CD14-positive monocyte (primary cell): ENCODE measurements at regions not wholly inside any gene's neighbourhood (a gene's known extent, or its start where the extent isn't known, plus 50 kb on each side); places are given as distances from the start of the nearest gene placed in this dataset.
"Not testable (repeated sequence)": the region's sequence is repeated elsewhere in the genome, so short reads cannot be mapped to it uniquely, and the experiment has no call there.

ENCODE experiments used
- DNase-seq, 3 donors: peaks; one replicate each; pipeline ENCODE4 v3.0.0-alpha.2; 2011 to 2022
- H2AFZ ChIP-seq: 2 replicates; pipeline ENCODE4 v1.6.0; 2012; ENCODE audit warnings: mild to moderate bottlenecking, low read depth, low read length, inconsistent platforms; ENCODE audit not compliant: insufficient read depth, poor library complexity, severe bottlenecking
- H3K27ac ChIP-seq, 2 donors: 1 replicate in 1 of 2; 2 replicates in 1 of 2; pipeline ENCODE4 v1.5.1; 2012 to 2013; ENCODE audit warnings: low read length in 2 of 2, control low read depth in 1 of 2, inconsistent platforms in 1 of 2, low read depth in 1 of 2, mild to moderate bottlenecking in 1 of 2
- H3K27me3 ChIP-seq, 2 donors: one replicate each; pipeline versions ENCODE4 v1.6.0 to v1.6.1; 2011 to 2013; ENCODE audit warnings: low read length in 2 of 2; ENCODE audit not compliant: control insufficient read depth in 2 of 2, insufficient read depth in 2 of 2
- H3K36me3 ChIP-seq, 2 donors: replicated peaks in 1 of 2; 1 replicate in 1 of 2; 2 replicates in 1 of 2; pipeline versions ENCODE4 v1.5.1 to v1.6.1; 2012 to 2013; ENCODE audit warnings: low read length in 2 of 2, control low read depth in 1 of 2, inconsistent platforms in 1 of 2, mild to moderate bottlenecking in 1 of 2; ENCODE audit not compliant: insufficient read depth in 2 of 2, control insufficient read depth in 1 of 2
- H3K4me1 ChIP-seq, 2 donors: 1 replicate in 1 of 2; 2 replicates in 1 of 2; pipeline versions ENCODE4 v1.5.1 to v1.6.1; 2012 to 2013; ENCODE audit warnings: low read length in 2 of 2, control low read depth in 1 of 2, inconsistent platforms in 1 of 2, mild to moderate bottlenecking in 1 of 2, moderate library complexity in 1 of 2; ENCODE audit not compliant: insufficient read depth in 2 of 2, control insufficient read depth in 1 of 2
- H3K4me2 ChIP-seq: replicated peaks from 2 replicates; pipeline ENCODE3; 2012; ENCODE audit warnings: low read length, moderate library complexity, mild to moderate bottlenecking; ENCODE audit not compliant: poor library complexity, severe bottlenecking; ENCODE audit errors: extremely low read depth
- H3K4me3 ChIP-seq, 3 experiments: fragments of 200-600 bp in 1 of 3; sonication (generic) in 1 of 3; replicated peaks in 1 of 3; 1 replicate in 2 of 3; 2 replicates in 1 of 3; pipeline ENCODE4 v1.5.1; 2011 to 2013; ENCODE audit warnings: low read length in 3 of 3, mild to moderate bottlenecking in 3 of 3, control low read depth in 2 of 3, low read depth in 2 of 3, inconsistent platforms in 1 of 3, moderate library complexity in 1 of 3
- H3K79me2 ChIP-seq: 2 replicates; pipeline ENCODE4 v1.6.0; 2012; ENCODE audit warnings: mild to moderate bottlenecking, control low read depth, inconsistent platforms, low read length, moderate library complexity; ENCODE audit not compliant: insufficient read depth
- H3K9ac ChIP-seq: 2 replicates; pipeline ENCODE4 v1.6.0; 2017; ENCODE audit warnings: low read length, mild to moderate bottlenecking; ENCODE audit not compliant: insufficient read depth, poor library complexity, severe bottlenecking
- H3K9me3 ChIP-seq, 2 donors: replicated peaks in 1 of 2; 1 replicate in 1 of 2; 2 replicates in 1 of 2; pipeline versions ENCODE4 v1.5.1 to v1.6.1; 2012 to 2013; ENCODE audit warnings: low read length in 2 of 2, control low read depth in 1 of 2; ENCODE audit not compliant: control insufficient read depth in 1 of 2, insufficient read depth in 1 of 2
- H4K20me1 ChIP-seq: 2 replicates; pipeline ENCODE4 v1.6.0; 2012; ENCODE audit warnings: mild to moderate bottlenecking, low read length, control low read depth, moderate library complexity; ENCODE audit not compliant: insufficient read depth
- H3K27ac Mint-ChIP-seq, 7 donors: one replicate each; pipeline ENCODE4 v1.8.0; 2020; ENCODE audit warnings: mild to moderate bottlenecking in 7 of 7, mixed read lengths in 7 of 7, moderate library complexity in 6 of 7, inconsistent platforms in 2 of 7
- H3K27me3 Mint-ChIP-seq, 3 donors: one replicate each; pipeline ENCODE4 v1.8.0; 2021 to 2022; ENCODE audit warnings: low read depth in 3 of 3, mild to moderate bottlenecking in 3 of 3, mixed read lengths in 3 of 3, moderate library complexity in 3 of 3, inconsistent platforms in 1 of 3
- H3K36me3 Mint-ChIP-seq, 2 donors: one replicate each; pipeline ENCODE4 v1.8.0; 2020; ENCODE audit warnings: mixed read lengths in 2 of 2, inconsistent platforms in 1 of 2, mild to moderate bottlenecking in 1 of 2
- H3K4me1 Mint-ChIP-seq: one replicate; pipeline ENCODE4 v1.8.0; 2020; ENCODE audit warnings: mild to moderate bottlenecking, mixed read lengths
- H3K4me3 Mint-ChIP-seq, 2 donors: one replicate each; pipeline ENCODE4 v1.8.0; 2020; ENCODE audit warnings: mild to moderate bottlenecking in 2 of 2, mixed read lengths in 2 of 2, moderate library complexity in 1 of 2
- H3K9me3 Mint-ChIP-seq, 7 donors: one replicate each; pipeline ENCODE4 v1.8.0; 2020 to 2022; ENCODE audit warnings: mixed read lengths in 7 of 7, mild to moderate bottlenecking in 6 of 7, moderate library complexity in 6 of 7, inconsistent platforms in 2 of 7
- WGBS: methylation state at CpG from one replicate; pipeline ENCODE4 v1.1.5; 2013; ENCODE audit warnings: missing lambda C conversion rate; ENCODE audit not compliant: insufficient coverage; 5-methylcytosine and 5-hydroxymethylcytosine counted together
- intact Hi-C, 2 donors: fragments of 100-400 bp; cut with micrococcal nuclease; formaldehyde crosslinking; loops; one replicate each; pipeline versions ENCODE4 v1.15.0 to v1.15.1; 2023

GRCh38 chr4:189703000-189703399, 237.7 kb upstream of the FRG1 start:
- H3K79me2 ChIP-seq, H3K27me3 ChIP-seq, H3K4me3 ChIP-seq, intact Hi-C loops, DNase-seq, H3K9ac ChIP-seq, H3K9me3 ChIP-seq, H3K4me3 Mint-ChIP-seq, H3K4me2 ChIP-seq, H3K9me3 Mint-ChIP-seq, H3K27ac ChIP-seq, H3K27me3 Mint-ChIP-seq, H4K20me1 ChIP-seq, H3K4me1 Mint-ChIP-seq, H3K36me3 ChIP-seq, H3K36me3 Mint-ChIP-seq, H3K27ac Mint-ChIP-seq, H2AFZ ChIP-seq, H3K4me1 ChIP-seq: not testable (repeated sequence)
- no CpG with 5 or more reads among the region's 3 CpGs for WGBS

- H4K20me1 ChIP-seq, DNase-seq, intact Hi-C loops, H3K9me3 ChIP-seq, H3K27ac Mint-ChIP-seq, H3K27ac ChIP-seq, H3K79me2 ChIP-seq, H3K36me3 Mint-ChIP-seq, H3K4me3 ChIP-seq, H3K27me3 Mint-ChIP-seq, H3K36me3 ChIP-seq, H3K4me2 ChIP-seq, H3K4me3 Mint-ChIP-seq, H3K9ac ChIP-seq, H3K4me1 ChIP-seq, H2AFZ ChIP-seq, H3K4me1 Mint-ChIP-seq, H3K27me3 ChIP-seq: not testable (repeated sequence)
- no CpG with 5 or more reads among the region's 4 CpGs for WGBS
- peaks cover 0 to 11% (median 4%) of the 10 kb centered on the region in 7 donors for H3K9me3 Mint-ChIP-seq
Observed at GRCh38 chr4:189706821-189707220, 233.9 kb upstream of the FRG1 start.

- H3K4me1 ChIP-seq, H3K4me2 ChIP-seq, DNase-seq, H3K36me3 ChIP-seq, H3K9me3 ChIP-seq, H3K36me3 Mint-ChIP-seq, H2AFZ ChIP-seq, H3K4me1 Mint-ChIP-seq, H3K9ac ChIP-seq, H3K79me2 ChIP-seq, H3K27ac ChIP-seq, H3K4me3 Mint-ChIP-seq, H3K27me3 Mint-ChIP-seq, intact Hi-C loops, H4K20me1 ChIP-seq, H3K27ac Mint-ChIP-seq, H3K4me3 ChIP-seq, H3K27me3 ChIP-seq: not testable (repeated sequence)
- WGBS: 100% methylated on average over 1 of the region's 1 CpG
- H3K9me3 Mint-ChIP-seq: peaks cover 0 to 11% (median 4%) of the 10 kb centered on the region in 7 donors
Observed at GRCh38 chr4:189707227-189707626, 233.4 kb upstream of the FRG1 start.

- H3K36me3 Mint-ChIP-seq, H3K4me1 ChIP-seq, H3K9ac ChIP-seq, H3K4me1 Mint-ChIP-seq, intact Hi-C loops, H3K27ac Mint-ChIP-seq, H4K20me1 ChIP-seq, H3K27me3 Mint-ChIP-seq, H3K79me2 ChIP-seq, H3K36me3 ChIP-seq, H3K9me3 ChIP-seq, H3K4me3 Mint-ChIP-seq, H2AFZ ChIP-seq, H3K27ac ChIP-seq, DNase-seq, H3K27me3 ChIP-seq, H3K4me2 ChIP-seq, H3K4me3 ChIP-seq: not testable (repeated sequence)
- peaks cover 0 to 10% (median 4%) of the 10 kb centered on the region in 7 donors for H3K9me3 Mint-ChIP-seq
- no CpG with 5 or more reads among the region's 3 CpGs for WGBS
Observed at GRCh38 chr4:189711956-189712355, 228.7 kb upstream of the FRG1 start.
